Gastrocnemius medialis (tissue), 4 donors: ENCODE measurements at regions not wholly inside any gene's neighbourhood (a gene's known extent, or its start where the extent isn't known, plus 50 kb on each side); places are given as distances from the start of the nearest gene placed in this dataset.

Experiments used
- CTCF ChIP-seq, 5 experiments: fragments of 450-650 bp in 3 of 5; fragments of 200-600 bp in 2 of 5; sonication (generic) in 2 of 5; IDR thresholded peaks in 4 of 5; conservative IDR thresholded peaks in 1 of 5; 1 replicate in 4 of 5; 2 replicates in 1 of 5; pipeline ENCODE4 v1.5.1; 2016 to 2019; ENCODE audit warnings: antibody characterized with exemption in 5 of 5, mild to moderate bottlenecking in 3 of 5, moderate library complexity in 3 of 5
- POLR2A ChIP-seq, 2 donors: fragments of 450-650 bp; IDR thresholded peaks; one replicate each; pipeline ENCODE4 v1.6.1; 2017; ENCODE audit warnings: antibody characterized with exemption in 2 of 2, mild to moderate bottlenecking in 2 of 2, moderate library complexity in 2 of 2

DNA sequence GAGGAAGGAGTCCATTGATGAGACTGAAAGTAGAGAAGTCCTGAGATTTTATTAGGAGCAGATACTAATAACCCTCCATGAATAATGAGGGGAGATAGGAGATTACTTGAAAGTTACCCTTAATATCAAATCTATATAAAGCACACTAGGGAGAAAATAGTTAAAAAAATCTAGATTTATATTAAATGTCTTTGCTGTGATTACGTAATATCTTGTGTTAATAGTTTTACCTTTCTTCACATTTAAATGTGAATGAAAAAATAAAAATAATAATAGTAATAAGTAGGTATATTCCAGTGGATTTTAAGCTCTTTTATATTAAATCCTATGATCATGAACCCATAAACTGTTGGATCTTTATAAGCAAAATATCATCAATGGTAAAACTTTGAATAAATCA is 267.3 kb upstream of the SYT10 start:
- TF ChIP-seq CTCF (IDR thresholded peaks at IDR 0.05 in 4 of 5, conservative IDR thresholded peaks at IDR 0.05 in 1 of 5) (no peak), POLR2A (IDR thresholded peaks at IDR 0.05) (no peak)
